ENCODE measurements at regions not wholly inside any gene's neighbourhood (a gene's known extent, or its start where the extent isn't known, plus 50 kb on each side); places are given as distances from the start of the nearest gene placed in this dataset.
"Not testable (repeated sequence)": the region's sequence is repeated elsewhere in the genome, so short reads cannot be mapped to it uniquely, and the experiment has no call there.

DNA sequence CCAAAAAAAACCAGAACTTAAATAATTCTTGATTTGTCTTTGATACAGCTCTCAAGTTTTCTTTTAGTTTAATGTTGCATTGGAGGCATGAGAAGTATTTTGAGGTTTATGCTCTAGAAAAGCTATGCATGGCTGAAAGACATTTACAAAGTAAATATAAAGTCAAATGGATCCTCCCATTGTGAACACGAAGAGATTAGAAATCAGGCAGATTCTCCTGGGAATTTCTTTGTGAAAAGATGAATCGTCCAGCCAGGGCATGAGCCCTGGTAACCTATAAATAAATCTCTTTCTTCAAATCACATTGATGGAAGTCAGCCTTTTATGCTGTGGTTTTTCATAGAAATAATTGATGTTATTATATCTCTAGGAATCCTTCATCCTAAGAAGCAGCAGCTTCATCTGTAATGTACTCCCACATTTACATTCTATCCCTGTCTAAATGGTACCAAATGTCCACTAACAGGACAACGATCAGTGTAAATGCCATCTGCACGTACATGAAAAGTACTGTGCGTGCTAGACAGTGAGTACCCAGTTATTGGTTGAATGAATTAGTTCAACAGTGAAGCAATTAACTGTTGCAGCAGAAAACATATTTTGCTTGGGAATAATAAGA, 143.6 kb downstream of the ALDH8A1 start:
- CTCF ChIA-PET, result no interaction called here
- Mint-ChIP-seq H3K4me3 (ENCODE audit: low read depth, unreplicated experiment) (no peak overlapping the region), H3K4me1 (ENCODE audit: low read depth, unreplicated experiment) (peaks cover 10% of the 10 kb centered on the region), H3K9me3 (ENCODE audit: low read depth, unreplicated experiment) (no peaks in the 10 kb centered on the region), H3K36me3 (ENCODE audit: insufficient read depth, unreplicated experiment) (no peaks in the 10 kb centered on the region), H3K27me3 (ENCODE audit: unreplicated experiment) (no peaks in the 10 kb centered on the region), H3K27ac (ENCODE audit: unreplicated experiment) (no peak overlapping the region)
- BruUV-seq (replicated peaks), result no TSS peak
- intact Hi-C loops (cut with micrococcal nuclease; ENCODE audit: unreplicated experiment), result no loop called here
- DNase-seq, result no peak
- TF ChIP-seq, protein P1, sequence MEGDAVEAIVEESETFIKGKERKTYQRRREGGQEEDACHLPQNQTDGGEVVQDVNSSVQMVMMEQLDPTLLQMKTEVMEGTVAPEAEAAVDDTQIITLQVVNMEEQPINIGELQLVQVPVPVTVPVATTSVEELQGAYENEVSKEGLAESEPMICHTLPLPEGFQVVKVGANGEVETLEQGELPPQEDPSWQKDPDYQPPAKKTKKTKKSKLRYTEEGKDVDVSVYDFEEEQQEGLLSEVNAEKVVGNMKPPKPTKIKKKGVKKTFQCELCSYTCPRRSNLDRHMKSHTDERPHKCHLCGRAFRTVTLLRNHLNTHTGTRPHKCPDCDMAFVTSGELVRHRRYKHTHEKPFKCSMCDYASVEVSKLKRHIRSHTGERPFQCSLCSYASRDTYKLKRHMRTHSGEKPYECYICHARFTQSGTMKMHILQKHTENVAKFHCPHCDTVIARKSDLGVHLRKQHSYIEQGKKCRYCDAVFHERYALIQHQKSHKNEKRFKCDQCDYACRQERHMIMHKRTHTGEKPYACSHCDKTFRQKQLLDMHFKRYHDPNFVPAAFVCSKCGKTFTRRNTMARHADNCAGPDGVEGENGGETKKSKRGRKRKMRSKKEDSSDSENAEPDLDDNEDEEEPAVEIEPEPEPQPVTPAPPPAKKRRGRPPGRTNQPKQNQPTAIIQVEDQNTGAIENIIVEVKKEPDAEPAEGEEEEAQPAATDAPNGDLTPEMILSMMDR (IDR thresholded peaks at IDR 0.05; ENCODE audit: unreplicated experiment), result no peak

DNA sequence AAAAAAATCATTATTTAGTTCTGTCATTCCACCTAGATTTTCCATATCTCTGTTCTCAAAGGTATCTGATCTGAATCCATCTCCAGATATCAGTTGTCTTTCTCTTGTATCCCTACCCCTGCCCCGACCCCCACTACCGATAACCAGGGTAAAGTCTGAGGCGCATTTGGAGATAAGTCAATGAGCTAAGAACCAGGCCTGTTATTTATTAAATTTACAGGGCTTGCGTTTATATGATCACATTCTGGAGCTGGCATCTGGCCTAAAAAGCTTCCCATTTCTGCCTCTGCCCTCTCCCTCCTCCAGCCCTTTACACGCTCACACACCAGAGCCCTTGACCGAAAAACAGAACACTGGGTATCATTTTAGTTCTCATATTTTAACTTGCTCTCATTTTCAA, 144.7 kb downstream of the ALDH8A1 start:
- Mint-ChIP-seq H3K27ac (ENCODE audit: unreplicated experiment) (no peak overlapping the region), H3K4me3 (ENCODE audit: low read depth, unreplicated experiment) (no peak overlapping the region), H3K9me3 (ENCODE audit: low read depth, unreplicated experiment) (no peaks in the 10 kb centered on the region), H3K27me3 (ENCODE audit: unreplicated experiment) (no peaks in the 10 kb centered on the region), H3K4me1 (ENCODE audit: low read depth, unreplicated experiment) (peaks cover 10% of the 10 kb centered on the region), H3K36me3 (ENCODE audit: insufficient read depth, unreplicated experiment) (no peaks in the 10 kb centered on the region)
- CTCF ChIA-PET, result interaction anchor here (0.7 to 0.8 kb wide), 2 partner anchors 11 to 929 kb away, joined by 3 to 5 read pairs; no protein-coding TSS in a partner anchor
- no TSS peak for BruUV-seq (replicated peaks)
- DNase-seq, result no peak
- TF ChIP-seq, protein P1 (IDR thresholded peaks at IDR 0.05; ENCODE audit: unreplicated experiment), result no peak
- intact Hi-C loops (cut with micrococcal nuclease; ENCODE audit: unreplicated experiment), result no loop called here

DNA sequence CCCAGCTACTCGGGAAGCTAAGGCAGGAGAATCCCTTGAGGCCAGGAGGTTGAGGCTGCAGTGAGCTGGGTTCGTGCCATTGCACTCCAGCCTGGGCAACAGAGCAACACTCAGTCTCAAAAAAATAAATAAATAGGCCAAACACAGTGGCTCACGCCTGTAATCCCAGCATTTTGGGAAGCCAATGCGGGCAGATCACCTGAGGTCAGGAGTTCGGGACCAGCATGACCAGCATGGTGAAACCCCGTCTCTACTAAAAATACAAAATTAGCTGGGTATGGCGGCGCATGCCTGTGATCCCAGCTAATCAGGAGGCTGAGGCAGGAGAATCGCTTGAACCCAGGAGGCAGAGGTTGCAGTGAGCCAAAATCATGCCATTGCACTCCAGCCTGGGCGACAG, 145.6 kb downstream of the ALDH8A1 start:
- H3K27ac Mint-ChIP-seq (ENCODE audit: unreplicated experiment); DNase-seq; intact Hi-C loops (cut with micrococcal nuclease; ENCODE audit: unreplicated experiment); BruUV-seq (replicated peaks); H3K27me3 Mint-ChIP-seq (ENCODE audit: unreplicated experiment); H3K36me3 Mint-ChIP-seq (ENCODE audit: insufficient read depth, unreplicated experiment); H3K9me3 Mint-ChIP-seq (ENCODE audit: low read depth, unreplicated experiment); H3K4me3 Mint-ChIP-seq (ENCODE audit: low read depth, unreplicated experiment): not testable (repeated sequence)
- peaks cover 10% of the 10 kb centered on the region for H3K4me1 Mint-ChIP-seq (ENCODE audit: low read depth, unreplicated experiment)
- CTCF ChIA-PET, result interaction anchor here (0.7 kb wide), 1 partner anchor 12 kb away, joined by 3 read pairs; no protein-coding TSS in a partner anchor

DNA sequence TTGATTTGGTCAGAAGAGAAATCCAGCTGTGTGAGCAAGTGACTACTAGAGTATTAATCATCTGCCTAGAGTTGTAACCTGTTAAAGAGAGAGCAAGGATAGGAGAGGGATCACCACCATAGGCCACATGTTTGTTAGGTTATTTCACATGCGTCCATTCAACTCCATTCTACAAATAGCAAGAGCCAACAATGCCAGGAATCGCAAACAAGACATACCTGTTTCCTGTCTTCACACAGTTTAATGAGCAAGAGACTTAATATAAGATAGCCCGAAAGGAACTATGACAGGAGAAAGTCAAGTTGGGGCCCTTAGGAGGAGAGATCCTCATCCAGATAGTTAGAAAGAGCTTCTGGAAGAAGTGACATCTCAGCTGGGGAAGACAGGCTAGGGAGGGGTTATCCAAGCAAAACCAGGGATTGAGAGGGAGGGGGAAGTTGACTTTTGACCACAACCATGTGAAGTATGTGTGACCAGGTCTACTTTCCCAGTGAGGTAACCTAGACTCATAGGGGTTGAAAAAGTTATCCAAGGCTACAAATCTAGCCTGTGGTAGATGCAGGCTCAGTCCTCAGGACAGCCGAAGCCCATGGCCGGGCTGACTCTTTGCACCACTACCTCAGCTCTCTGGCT, 147.4 kb downstream of the ALDH8A1 start:
- no peak overlapping the region for H3K4me3 Mint-ChIP-seq (ENCODE audit: low read depth, unreplicated experiment)
- H3K36me3 Mint-ChIP-seq (ENCODE audit: insufficient read depth, unreplicated experiment), result no peaks in the 10 kb centered on the region
- intact Hi-C loops (cut with micrococcal nuclease; ENCODE audit: unreplicated experiment), result no loop called here
- H3K9me3 Mint-ChIP-seq (ENCODE audit: low read depth, unreplicated experiment), result no peaks in the 10 kb centered on the region
- CTCF ChIA-PET, result interaction anchor here (0.6 kb wide), 1 partner anchor 18 kb away, joined by 4 read pairs; no protein-coding TSS in a partner anchor
- peaks cover 10% of the 10 kb centered on the region for H3K4me1 Mint-ChIP-seq (ENCODE audit: low read depth, unreplicated experiment)
- TF ChIP-seq, protein P1 (IDR thresholded peaks at IDR 0.05; ENCODE audit: unreplicated experiment), result no peak
- no peak for DNase-seq
- no peaks in the 10 kb centered on the region for H3K27me3 Mint-ChIP-seq (ENCODE audit: unreplicated experiment)
- no peak overlapping the region for H3K27ac Mint-ChIP-seq (ENCODE audit: unreplicated experiment)
- BruUV-seq (replicated peaks), result no TSS peak
